HepG2 (cell line): ENCODE measurements at regions not wholly inside any gene's neighbourhood (a gene's known extent, or its start where the extent isn't known, plus 50 kb on each side); places are given as distances from the start of the nearest gene placed in this dataset.

Source experiments
- ATAC-seq: fragments of 200-7000 bp; cut with Tn5 transposase; 3 replicates; pipeline ENCODE4 v1.9.1; 2020; ENCODE audit warnings: mild to moderate bottlenecking, moderate library complexity
- BruUV-seq: library from RNA; stranded (reverse); fragments of 400-500 nt; replicated peaks from 2 replicates; lab custom pipeline; 2021; lab: Mats Ljungman, UMichigan
- CTCF ChIA-PET: fragments of 300-600 bp; formaldehyde crosslinking; extraction: SDS; loops from one replicate; lab custom pipeline; 2021; ENCODE audit warnings: low total read pairs, inconsistent platforms, low intra/inter-chr PET ratio; lab: Yijun Ruan, JAX
- POLR2A ChIA-PET: fragments of 350-600 bp; sonication (Branson Sonifier 250); formaldehyde crosslinking; loops from one replicate; lab custom pipeline; 2020; ENCODE audit warnings: antibody characterized with exemption, inconsistent platforms; lab: Yijun Ruan, JAX
- DNase-seq: peaks from one replicate; pipeline ENCODE4 v3.0.0-alpha.2; 2015; ENCODE audit warnings: low spot score
- FAIRE-seq: peaks from 3 replicates; lab custom pipeline; 2011; peaks lifted over from hg19 to GRCh38; lab: Jason Lieb, UNC
- H2AFZ ChIP-seq: one replicate; pipeline ENCODE4 v1.6.1; 2011; ENCODE audit warnings: low read length, inconsistent platforms
- H3K27ac ChIP-seq: fragments of 300-600 bp; 3 replicates; pipeline ENCODE4 v1.8.0; 2011; ENCODE audit warnings: mixed run types, mild to moderate bottlenecking, mixed read lengths, low read length, inconsistent platforms; ENCODE audit not compliant: insufficient read depth; ENCODE audit errors: extremely low read length
- H3K27me3 ChIP-seq, 2 experiments: fragments of 200-600 bp in 1 of 2; 2 replicates in 1 of 2; 3 replicates in 1 of 2; pipeline versions ENCODE4 v1.6.0 to v1.8.0; 2011; ENCODE audit warnings: low read length in 2 of 2, mild to moderate bottlenecking in 2 of 2, moderate library complexity in 2 of 2, inconsistent platforms in 1 of 2; ENCODE audit not compliant: insufficient read depth in 2 of 2, control insufficient read depth in 1 of 2
- H3K36me3 ChIP-seq, 2 experiments: fragments of 200-600 bp in 1 of 2; replicated peaks in 1 of 2; 2 replicates in 1 of 2; 3 replicates in 1 of 2; pipeline versions ENCODE4 v1.5.1 to v1.8.0; 2011; ENCODE audit warnings: low read length in 2 of 2, inconsistent platforms in 1 of 2; ENCODE audit not compliant: insufficient read depth in 2 of 2, control insufficient read depth in 1 of 2
- H3K4me1 ChIP-seq: 2 replicates; pipeline ENCODE4 v1.5.1; 2012; ENCODE audit warnings: low read length, inconsistent platforms; ENCODE audit not compliant: insufficient read depth
- H3K4me2 ChIP-seq: 2 replicates; pipeline ENCODE4 v1.6.0; 2011; ENCODE audit warnings: low read depth, low read length, inconsistent platforms
- H3K4me3 ChIP-seq, 3 experiments: fragments of 200-600 bp in 1 of 3; sonication (generic), shearing (Covaris generic) in 1 of 3; replicated peaks in 1 of 3; 2 replicates each; pipeline ENCODE4 v1.5.1; 2011 to 2016; ENCODE audit warnings: low read length in 3 of 3, inconsistent platforms in 2 of 3, low read depth in 2 of 3, mild to moderate bottlenecking in 2 of 3, control low read depth in 1 of 3, mixed read lengths in 1 of 3; ENCODE audit not compliant: insufficient read depth in 1 of 3
- H3K79me2 ChIP-seq: one replicate; pipeline ENCODE4 v1.6.1; 2011; ENCODE audit warnings: low read length, inconsistent platforms; ENCODE audit not compliant: insufficient read depth
- H3K9ac ChIP-seq: 2 replicates; pipeline ENCODE4 v1.6.0; 2011; ENCODE audit warnings: mild to moderate bottlenecking, low read depth, low read length, inconsistent platforms; ENCODE audit not compliant: insufficient read depth
- H3K9me3 ChIP-seq: 2 replicates; pipeline ENCODE4 v1.5.1; 2012; ENCODE audit warnings: mild to moderate bottlenecking, low read length
- H4K20me1 ChIP-seq: 2 replicates; pipeline ENCODE4 v1.6.0; 2011; ENCODE audit warnings: inconsistent platforms, mild to moderate bottlenecking, low read length, moderate library complexity; ENCODE audit not compliant: insufficient read depth
- ARNT ChIP-seq: fragments of 450-650 bp; IDR thresholded peaks from 2 replicates; pipeline ENCODE4 v1.6.1; 2017
- ATF7 ChIP-seq, 2 experiments: fragments of 450-650 bp in 1 of 2; sonication (generic) in 1 of 2; formaldehyde crosslinking in 1 of 2; IDR thresholded peaks; 2 replicates each; pipeline versions ENCODE4 v1.4.0 to v1.6.1; 2016 to 2020; ENCODE audit warnings: antibody characterized with exemption in 1 of 2, mild to moderate bottlenecking in 1 of 2, missing genetic modification reagents in 1 of 2
- ATM ChIP-seq: fragments of 450-650 bp; IDR thresholded peaks from 2 replicates; pipeline ENCODE4 v1.7.1; 2017; ENCODE audit warnings: mild to moderate bottlenecking, borderline replicate concordance
- RFX3 ChIP-seq: IDR thresholded peaks from 2 replicates; pipeline ENCODE4 v1.6.1; 2016; ENCODE audit warnings: missing biosample characterization, missing genetic modification reagents
- ZFP1 ChIP-seq: IDR thresholded peaks from 2 replicates; pipeline ENCODE4 v1.6.1; 2016
- ZNF317 ChIP-seq: sonication (generic); formaldehyde crosslinking; IDR thresholded peaks from 2 replicates; pipeline ENCODE4 v1.5.0; 2020; ENCODE audit warnings: mild to moderate bottlenecking, missing genetic modification reagents
- ZNF318 ChIP-seq: sonication (generic); formaldehyde crosslinking; IDR thresholded peaks from 2 replicates; pipeline ENCODE4 v1.4.0; 2020; ENCODE audit warnings: mild to moderate bottlenecking, missing genetic modification reagents
- WGBS: methylation state at CpG from one replicate; pipeline ENCODE4 v1.1.6; 2017; ENCODE audit warnings: low lambda C conversion rate; 5-methylcytosine and 5-hydroxymethylcytosine counted together
- in situ Hi-C: cut with HindIII; loops from 2 replicates; pipeline ENCODE4 v1.10.0; 2017; ENCODE audit warnings: low pct_unique_long_range_greater_than_20kb; ENCODE audit not compliant: extremely low pct_ligation_motif_present
- intact Hi-C: fragments of 100-400 bp; cut with micrococcal nuclease; formaldehyde crosslinking; loops from one replicate; pipeline ENCODE4 v1.10.0; 2022; ENCODE audit not compliant: unreplicated experiment

GRCh38 chr3:68172039-68172438 is 517.6 kb upstream of the SUCLG2 start:
- no peak for FAIRE-seq
- no peak overlapping the region for H3K27ac ChIP-seq
- in situ Hi-C loops (no loop called here), intact Hi-C loops (no loop called here)
- H3K79me2 ChIP-seq: no peaks in the 10 kb centered on the region
- H3K9ac ChIP-seq: no peak overlapping the region
- 0% methylated on average over 2 of the region's 2 CpGs for WGBS
- H3K27me3 ChIP-seq: no peaks in the 10 kb centered on the region
- no peak overlapping the region for H3K4me3 ChIP-seq
- ChIA-PET POLR2A (no interaction called here), CTCF (no interaction called here)
- no peak for ATAC-seq
- TF ChIP-seq ARNT (no peak), RFX3 (CRISPR knock-in tag) (no peak), ZNF317 (CRISPR knock-in tag) (peak; percentile 86), ZFP1 (CRISPR knock-in tag) (no peak), ATM (no peak), ATF7 (IDR thresholded peaks at IDR 0.05) (no peak), ATF7 (CRISPR knock-in tag; IDR thresholded peaks at IDR 0.05) (no peak), ZNF318 (no peak)
- H3K36me3 ChIP-seq: no peaks in the 10 kb centered on the region
- no peak overlapping the region for H2AFZ ChIP-seq
- no peaks in the 10 kb centered on the region for H4K20me1 ChIP-seq
- H3K9me3 ChIP-seq: peaks cover 29% of the 10 kb centered on the region
- H3K4me1 ChIP-seq: no peaks in the 10 kb centered on the region
- no peak for DNase-seq
- BruUV-seq: no TSS peak
- no peak overlapping the region for H3K4me2 ChIP-seq
